ENCODE measurements at regions not wholly inside any gene's neighbourhood (a gene's known extent, or its start where the extent isn't known, plus 50 kb on each side); places are given as distances from the start of the nearest gene placed in this dataset.

GRCh38 chr2:198220763-198221610 is 416.6 kb downstream of the PLCL1 start:
- H3K4me3 ChIP-seq (ENCODE audit: low read depth, low read length), result no peak overlapping the region
- no peak for DNase-seq (ENCODE audit: low read depth)
- TF ChIP-seq, protein P1, sequence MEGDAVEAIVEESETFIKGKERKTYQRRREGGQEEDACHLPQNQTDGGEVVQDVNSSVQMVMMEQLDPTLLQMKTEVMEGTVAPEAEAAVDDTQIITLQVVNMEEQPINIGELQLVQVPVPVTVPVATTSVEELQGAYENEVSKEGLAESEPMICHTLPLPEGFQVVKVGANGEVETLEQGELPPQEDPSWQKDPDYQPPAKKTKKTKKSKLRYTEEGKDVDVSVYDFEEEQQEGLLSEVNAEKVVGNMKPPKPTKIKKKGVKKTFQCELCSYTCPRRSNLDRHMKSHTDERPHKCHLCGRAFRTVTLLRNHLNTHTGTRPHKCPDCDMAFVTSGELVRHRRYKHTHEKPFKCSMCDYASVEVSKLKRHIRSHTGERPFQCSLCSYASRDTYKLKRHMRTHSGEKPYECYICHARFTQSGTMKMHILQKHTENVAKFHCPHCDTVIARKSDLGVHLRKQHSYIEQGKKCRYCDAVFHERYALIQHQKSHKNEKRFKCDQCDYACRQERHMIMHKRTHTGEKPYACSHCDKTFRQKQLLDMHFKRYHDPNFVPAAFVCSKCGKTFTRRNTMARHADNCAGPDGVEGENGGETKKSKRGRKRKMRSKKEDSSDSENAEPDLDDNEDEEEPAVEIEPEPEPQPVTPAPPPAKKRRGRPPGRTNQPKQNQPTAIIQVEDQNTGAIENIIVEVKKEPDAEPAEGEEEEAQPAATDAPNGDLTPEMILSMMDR (IDR thresholded peaks at IDR 0.05; ENCODE audit: insufficient read depth, low read depth, low read length, missing control alignments), result no peak

DNA sequence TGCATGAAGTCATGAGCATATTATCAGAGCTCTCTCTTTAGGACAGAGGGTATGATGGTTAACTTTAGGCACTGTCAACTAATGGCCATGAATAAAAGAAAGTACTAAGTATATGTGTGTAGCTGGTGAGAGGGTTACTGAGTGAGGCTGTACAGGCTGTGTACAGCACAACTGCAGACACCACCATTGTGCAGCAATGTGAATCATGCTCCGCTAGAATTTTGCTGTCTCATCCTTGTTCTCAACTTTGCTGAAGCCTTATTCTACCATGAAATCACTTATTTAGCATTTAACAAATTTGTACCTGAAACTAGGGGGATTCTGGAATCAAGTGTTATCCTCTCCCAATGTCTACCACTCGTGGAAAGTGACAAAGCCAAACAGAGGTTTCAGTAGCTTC is 414.9 kb downstream of the PLCL1 start:
- TF ChIP-seq, protein P1 (IDR thresholded peaks at IDR 0.05; ENCODE audit: insufficient read depth, low read depth, low read length, missing control alignments), result no peak
- H3K4me3 ChIP-seq (ENCODE audit: low read depth, low read length), result no peak overlapping the region
- DNase-seq (ENCODE audit: low read depth), result no peak

DNA sequence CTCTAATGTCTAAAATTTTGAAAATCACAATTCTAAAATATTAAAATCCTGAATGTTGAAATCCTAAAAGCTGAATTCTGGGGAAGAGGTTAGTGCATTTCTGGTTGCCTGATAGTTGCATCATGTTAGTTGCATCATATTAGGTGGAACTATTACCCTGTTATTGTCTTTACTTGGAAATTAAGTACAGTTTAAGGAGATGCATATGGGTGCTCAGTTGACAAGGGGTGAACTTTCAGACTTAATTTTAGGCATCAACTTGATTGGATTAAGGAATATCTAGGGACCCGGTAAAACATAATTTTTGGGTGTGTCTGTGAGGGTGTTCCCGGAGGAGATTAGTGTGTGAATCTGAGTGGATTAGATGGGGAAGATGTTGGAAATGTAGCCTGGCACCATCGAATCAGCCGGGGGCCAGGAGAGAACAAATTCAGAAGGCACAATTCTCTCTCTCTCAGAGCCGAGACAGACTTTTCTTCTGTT is 409.8 kb downstream of the PLCL1 start:
- TF ChIP-seq, protein P1 (IDR thresholded peaks at IDR 0.05; ENCODE audit: insufficient read depth, low read depth, low read length, missing control alignments), result no peak
- H3K4me3 ChIP-seq (ENCODE audit: low read depth, low read length), result no peak overlapping the region
- no peak for DNase-seq (ENCODE audit: low read depth)

- no peak for DNase-seq (ENCODE audit: low read depth)
- no peak overlapping the region for H3K4me3 ChIP-seq (ENCODE audit: low read depth, low read length)
- TF ChIP-seq, protein P1 (IDR thresholded peaks at IDR 0.05; ENCODE audit: insufficient read depth, low read depth, low read length, missing control alignments), result no peak
These were observed 408.9 kb downstream of the PLCL1 start for GRCh38 chr2:198213253-198213652.

DNA sequence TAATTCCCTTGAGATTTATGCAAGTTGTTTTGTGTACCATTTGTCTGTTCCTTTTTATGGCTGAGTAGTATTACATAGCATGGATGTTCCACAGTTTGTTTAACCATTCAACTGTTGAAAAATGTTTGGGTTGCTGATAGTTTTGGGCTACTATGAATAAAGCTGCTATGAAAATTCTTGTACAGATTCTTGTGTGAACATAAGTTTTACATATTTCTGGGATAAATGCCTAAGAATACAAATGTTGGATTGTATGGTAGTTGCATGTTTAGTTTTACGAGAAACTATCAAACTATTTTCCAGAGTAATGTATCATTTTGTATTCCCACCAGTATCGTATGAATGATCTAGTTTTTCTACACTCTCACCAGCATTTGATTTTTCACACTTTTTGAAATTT is 407.3 kb downstream of the PLCL1 start:
- DNase-seq (ENCODE audit: low read depth), result no peak
- no peak overlapping the region for H3K4me3 ChIP-seq (ENCODE audit: low read depth, low read length)

DNA sequence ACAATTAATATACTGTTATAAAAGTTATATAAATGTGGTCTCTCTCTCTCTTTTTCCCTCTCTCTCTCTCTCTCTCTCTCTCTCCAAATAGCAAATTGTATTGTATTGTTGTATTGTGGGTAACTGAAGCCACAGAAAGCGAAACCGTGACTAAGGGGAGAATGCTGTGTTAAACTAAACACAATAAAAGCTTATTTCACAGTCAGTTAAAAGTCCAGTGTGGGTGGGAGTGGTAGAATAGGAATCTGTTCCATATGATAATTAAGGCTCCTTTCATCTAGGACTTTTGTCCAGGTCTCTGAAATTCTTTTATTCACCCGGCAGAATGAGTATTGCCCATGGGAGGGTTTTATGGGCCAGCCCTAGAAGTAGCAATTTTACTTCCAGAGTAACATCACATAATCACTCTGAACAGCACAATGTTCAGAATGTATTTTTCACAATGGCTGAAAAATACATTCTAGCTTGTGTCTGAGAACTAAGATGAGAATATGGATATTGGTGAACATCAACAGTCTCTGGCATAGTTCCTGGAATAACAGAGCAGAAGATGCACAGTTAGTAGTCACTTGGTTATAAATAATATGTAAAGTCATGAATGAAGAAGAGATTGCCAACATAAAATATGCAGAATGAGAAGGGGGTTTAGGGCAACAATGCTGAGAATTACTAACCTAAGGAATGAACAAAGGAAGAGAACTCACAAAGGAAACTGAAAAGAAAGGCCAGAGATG is 399.1 kb downstream of the PLCL1 start:
- H3K4me3 ChIP-seq (ENCODE audit: low read depth, low read length), result no peak overlapping the region
- TF ChIP-seq, protein P1 (IDR thresholded peaks at IDR 0.05; ENCODE audit: insufficient read depth, low read depth, low read length, missing control alignments), result no peak
- DNase-seq (ENCODE audit: low read depth), result no peak

More for the DNA sequence above, 407.3 kb downstream of the PLCL1 start:
- TF ChIP-seq, protein P1 (IDR thresholded peaks at IDR 0.05; ENCODE audit: insufficient read depth, low read depth, low read length, missing control alignments), result no peak

All from GM12865 (cell line).